GM19455 (cell line): ENCODE measurements at regions not wholly inside any gene's neighbourhood (a gene's known extent, or its start where the extent isn't known, plus 50 kb on each side); places are given as distances from the start of the nearest gene placed in this dataset.
A peak's percentile ranks its signal among the peaks of the same experiment; 100 is the strongest.
"Not testable (repeated sequence)": the region's sequence is repeated elsewhere in the genome, so short reads cannot be mapped to it uniquely, and the experiment has no call there.

Experiments used
- ATAC-seq: cut with Tn5 transposase; IDR thresholded peaks from one replicate; pipeline ENCODE4 v1.9.1; 2021; ENCODE audit not compliant: unreplicated experiment

- ATAC-seq, result not testable (repeated sequence)
Observed at GRCh38 chr1:83481284-83481683, 517.6 kb downstream of the TTLL7 start.

DNA sequence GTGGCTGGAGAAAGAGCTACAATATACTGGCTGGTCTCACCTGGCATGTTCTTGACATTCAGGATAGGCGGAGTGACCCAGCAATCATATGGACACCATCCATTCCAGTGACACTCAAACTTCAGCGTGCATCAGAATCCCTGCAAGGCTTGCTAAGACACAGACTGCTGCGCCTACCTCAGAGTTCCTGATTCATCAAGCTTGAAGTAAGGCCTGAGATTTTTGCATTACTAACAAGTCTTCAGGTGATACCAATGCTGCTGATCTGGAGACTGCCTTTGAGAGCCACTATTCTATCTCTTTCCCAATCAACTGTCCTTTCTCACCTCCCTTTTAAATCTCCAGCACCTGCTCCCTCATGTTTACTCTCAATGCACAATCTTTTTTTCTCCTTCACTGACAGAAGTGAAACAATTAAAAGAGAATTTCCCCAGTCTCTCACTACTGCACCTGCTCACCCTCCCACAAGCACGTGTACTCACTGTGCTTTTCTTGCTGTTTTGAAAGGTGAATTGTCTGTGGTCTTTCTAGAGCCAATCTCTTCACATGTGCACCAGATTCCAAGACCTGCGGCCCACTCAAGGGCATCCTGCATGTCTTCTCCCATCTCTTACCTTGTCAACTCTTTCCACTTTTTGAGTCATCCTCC is 519.2 kb downstream of the TTLL7 start:
- not testable (repeated sequence) for ATAC-seq

GRCh38 chr1:83478127-83478526 is 520.8 kb downstream of the TTLL7 start:
- not testable (repeated sequence) for ATAC-seq

DNA sequence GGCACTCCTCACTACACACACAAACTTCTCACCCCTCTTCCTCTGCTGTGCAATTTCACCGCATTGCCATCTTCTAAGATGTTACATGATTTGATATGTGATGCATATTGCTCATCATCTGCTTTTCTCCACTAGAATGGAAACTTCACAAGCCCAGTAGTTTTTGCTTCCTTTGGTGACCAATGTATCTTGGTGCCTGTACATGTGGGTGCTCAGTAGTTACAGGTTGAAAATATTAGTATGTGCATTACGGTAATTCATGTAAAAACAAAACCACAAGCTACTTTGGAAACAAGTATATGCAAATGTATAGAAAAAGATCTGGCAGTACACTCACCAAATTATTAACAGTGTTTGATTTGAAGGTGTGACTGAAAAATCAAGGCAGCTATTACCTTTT is 522.4 kb downstream of the TTLL7 start:
- not testable (repeated sequence) for ATAC-seq

DNA sequence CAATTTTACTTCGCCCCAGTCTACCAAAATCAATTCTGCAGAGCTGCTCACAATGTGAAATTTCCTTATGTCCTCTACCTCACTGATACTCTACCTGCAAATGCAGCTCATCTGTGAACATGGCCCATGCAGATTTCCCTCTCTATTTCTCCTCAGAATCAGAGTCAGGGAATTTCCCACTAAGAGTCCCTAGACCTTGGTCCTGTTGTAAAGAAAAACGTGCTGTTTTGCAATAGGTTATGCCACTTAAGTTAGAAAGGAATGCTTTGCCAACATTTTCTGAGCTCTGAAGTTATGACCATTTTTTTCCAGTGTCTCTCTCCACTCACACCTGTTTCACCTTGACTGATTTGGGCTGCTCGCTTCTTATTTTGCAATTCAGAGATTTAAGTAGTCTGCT is 524.0 kb downstream of the TTLL7 start:
- not testable (repeated sequence) for ATAC-seq

DNA sequence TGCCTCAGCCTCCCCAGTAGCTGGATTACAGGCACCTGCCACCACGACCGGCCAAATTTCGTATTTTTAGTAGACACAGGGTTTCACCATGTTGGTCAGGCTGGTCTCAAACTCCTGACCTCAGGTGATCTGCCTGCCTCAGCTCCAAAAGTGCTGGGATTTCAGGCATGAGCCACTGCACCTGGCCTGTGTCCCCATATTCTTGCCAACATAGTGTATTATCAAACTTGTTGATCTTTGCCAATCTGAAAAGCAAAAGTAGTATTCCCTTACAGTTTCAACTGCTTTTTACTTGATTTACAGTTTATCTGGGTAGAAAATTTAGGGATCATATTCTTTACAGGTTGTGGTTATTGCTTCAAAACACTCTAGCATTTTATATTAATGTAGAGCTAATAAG is 524.9 kb downstream of the TTLL7 start:
- ATAC-seq, result not testable (repeated sequence)

- ATAC-seq, result not testable (repeated sequence)
Observed at GRCh38 chr1:83472066-83472465, 526.9 kb downstream of the TTLL7 start.

DNA sequence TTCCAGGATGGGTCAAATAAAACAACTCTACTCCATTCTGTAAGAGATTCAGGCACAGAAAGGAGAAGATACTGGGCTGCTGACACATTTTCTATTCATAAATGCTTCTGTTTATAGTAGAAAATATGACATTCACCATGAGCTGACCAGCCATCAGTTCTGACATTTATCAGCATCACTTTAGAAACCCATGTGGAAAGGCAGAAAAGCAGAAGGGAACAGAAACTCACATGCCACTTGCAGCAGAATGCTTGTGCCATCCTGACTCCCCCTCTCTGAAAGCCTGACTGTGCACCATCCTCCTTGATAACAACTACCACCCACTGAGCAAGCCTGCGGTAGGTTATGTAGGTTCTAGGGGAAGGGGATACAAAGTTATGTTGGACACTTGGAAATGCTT is 527.7 kb downstream of the TTLL7 start:
- ATAC-seq, result not testable (repeated sequence)

DNA sequence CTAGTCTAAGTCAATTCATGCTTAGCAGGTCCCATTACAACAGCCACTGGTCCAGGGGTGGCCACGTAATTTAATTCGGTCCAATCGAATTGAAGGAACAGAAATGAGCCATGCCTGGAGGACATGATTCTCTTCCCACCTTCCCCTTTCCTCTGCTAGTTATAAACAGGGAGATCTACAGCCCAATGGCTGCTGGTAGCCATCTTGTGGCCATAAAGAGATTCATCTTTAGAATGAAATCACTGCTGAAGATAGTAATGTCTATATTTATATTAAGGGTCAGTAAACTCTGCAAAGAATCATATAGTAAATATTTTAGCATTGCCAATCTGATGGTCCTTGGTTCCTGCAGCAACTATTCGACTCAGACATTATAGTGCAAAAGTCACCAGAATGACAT is 530.6 kb downstream of the TTLL7 start:
- ATAC-seq, result not testable (repeated sequence)

DNA sequence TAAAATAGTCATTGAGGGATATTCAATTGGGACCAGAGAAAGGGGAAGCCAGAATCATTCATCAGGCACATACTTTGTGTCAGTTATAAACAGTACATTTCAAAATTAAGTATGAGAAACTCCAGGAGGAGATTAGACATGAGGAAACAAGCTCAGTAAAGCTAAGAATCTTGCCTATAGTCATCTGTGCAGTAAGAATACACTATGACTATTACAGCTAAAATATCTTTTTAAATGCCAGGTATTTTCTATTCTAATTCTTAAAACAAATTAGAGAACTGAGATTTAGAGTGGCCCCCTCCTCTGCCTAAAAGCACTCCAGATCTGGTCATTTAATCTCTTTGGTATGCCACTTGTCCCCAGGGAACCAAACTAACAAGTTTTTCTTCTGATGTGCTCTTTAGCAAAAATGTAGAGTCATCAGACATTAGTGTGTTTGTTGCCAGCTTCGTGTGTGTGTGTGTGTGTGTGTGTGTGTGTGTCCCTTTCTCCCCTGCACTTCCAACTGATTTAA is 541.1 kb downstream of the TTLL7 start:
- ATAC-seq, result not testable (repeated sequence)

GRCh38 chr1:83457281-83457680 is 541.7 kb downstream of the TTLL7 start:
- ATAC-seq, result not testable (repeated sequence)

DNA sequence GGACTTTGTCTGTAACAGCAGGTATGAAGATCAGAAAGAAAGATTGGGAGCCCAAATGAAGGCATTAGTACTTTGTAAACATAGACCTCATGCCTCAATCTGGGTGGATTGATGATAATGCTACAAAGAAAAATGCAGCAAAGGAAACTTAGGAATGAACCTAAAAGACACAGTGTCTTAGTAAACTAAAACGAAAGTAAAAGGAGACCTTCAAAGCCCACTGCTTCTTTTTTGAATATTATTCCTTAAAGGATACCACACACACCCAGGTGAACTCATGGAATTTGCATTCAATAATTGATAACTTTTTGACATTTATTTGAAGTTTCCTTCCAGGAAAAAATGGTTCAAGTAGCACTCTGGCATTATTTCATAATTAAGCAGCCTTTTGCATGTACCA is 543.2 kb downstream of the TTLL7 start:
- peak; percentile 54 for ATAC-seq

- not testable (repeated sequence) for ATAC-seq
Observed at GRCh38 chr1:83445873-83446272, 553.1 kb downstream of the TTLL7 start.

DNA sequence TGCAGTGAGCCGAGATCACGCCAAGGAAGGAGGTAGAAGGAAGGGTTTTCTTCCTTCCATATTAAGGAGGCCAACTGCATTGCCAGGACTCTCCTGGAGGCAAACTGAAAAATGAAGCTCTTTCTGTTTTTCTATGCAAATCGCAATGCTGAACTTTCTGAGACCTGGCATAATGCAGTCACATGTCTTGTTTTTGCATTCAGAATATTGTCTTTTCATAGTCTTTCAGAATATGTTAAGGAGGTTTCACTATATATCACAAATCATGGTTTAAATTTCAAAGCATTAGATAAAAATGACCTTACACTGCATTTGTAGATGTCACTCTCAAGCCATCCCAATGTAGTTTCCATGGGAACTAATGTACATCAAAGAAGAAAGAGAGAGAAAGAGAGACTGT is 556.5 kb downstream of the TTLL7 start:
- not testable (repeated sequence) for ATAC-seq

DNA sequence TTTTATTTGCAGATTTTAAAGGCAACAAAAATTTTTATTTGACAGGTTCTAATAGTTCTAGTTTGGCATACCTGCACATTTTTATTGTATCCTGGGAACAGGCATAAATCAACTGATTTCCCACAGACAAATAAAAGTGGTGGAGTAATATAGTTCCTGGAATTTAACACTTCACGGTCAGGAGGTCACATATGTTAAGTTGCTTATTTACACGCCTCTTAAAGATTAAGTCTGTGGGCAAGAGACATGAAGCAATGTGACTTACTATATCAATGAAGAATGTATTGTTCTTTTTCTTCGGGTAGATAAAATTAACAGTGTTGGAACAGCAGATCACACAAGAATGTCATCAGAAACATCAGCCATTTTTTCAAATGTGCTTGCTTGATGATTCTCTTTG is 558.3 kb downstream of the TTLL7 start:
- not testable (repeated sequence) for ATAC-seq

DNA sequence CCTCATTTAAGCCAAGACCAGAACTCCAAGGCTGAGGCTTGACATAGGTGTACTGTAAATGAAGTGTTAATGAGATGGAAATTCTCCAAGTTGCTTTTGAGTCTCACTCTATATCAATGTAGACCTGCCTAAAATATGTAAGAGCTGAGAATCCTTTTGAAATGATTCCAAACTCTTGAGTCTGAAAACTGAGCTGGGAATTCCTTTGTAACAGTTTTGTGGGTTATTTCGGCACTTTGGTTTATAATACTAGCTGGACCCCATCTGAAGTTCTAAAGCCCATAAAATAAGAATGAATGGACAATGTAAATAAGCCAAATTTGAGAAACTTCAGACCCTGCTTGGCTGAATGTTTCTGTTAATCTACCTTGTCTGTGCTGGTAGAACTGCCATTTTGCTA is 558.9 kb downstream of the TTLL7 start:
- ATAC-seq, result not testable (repeated sequence)

DNA sequence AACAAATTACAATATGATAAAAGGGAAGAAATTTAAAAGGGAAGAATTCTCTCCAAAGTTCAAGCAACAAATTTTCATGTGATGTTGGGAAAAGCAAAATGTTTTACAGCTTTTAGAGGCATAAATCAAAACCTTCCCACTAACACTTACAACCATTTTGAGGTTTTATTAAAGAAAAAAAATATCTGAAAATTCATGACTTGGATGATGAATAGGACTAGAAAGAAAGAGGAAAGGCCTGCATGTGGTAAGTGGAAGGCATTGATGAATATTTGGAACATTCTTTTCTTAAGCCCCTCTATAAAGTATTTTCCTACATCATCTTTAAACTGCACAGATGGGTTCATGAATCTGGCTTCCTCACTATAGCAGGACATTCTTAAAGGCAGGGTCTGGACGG is 560.6 kb downstream of the TTLL7 start:
- not testable (repeated sequence) for ATAC-seq

DNA sequence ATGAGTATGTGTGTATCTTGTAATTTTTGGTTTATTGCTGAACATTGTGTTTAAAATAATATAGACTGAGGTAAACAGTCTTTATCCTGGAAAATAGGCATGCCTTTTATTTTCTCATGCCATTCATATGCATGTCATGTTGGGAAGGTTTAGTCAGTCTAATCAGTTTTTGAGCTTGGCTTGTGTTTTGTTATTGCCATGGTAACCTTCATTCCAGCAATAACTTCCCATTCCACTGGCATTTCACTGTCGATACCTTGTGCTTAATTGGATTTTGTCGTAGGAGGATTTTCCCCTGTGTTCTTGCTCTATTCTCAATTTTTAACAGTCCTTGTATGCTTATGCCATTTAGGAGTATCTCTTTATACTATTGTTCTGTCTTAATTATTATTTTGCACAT is 563.6 kb downstream of the TTLL7 start:
- not testable (repeated sequence) for ATAC-seq

- ATAC-seq, result not testable (repeated sequence)
Observed at GRCh38 chr1:83427566-83427965, 571.4 kb downstream of the TTLL7 start.

GRCh38 chr1:83423382-83423781 is 575.5 kb downstream of the TTLL7 start:
- ATAC-seq, result not testable (repeated sequence)

DNA sequence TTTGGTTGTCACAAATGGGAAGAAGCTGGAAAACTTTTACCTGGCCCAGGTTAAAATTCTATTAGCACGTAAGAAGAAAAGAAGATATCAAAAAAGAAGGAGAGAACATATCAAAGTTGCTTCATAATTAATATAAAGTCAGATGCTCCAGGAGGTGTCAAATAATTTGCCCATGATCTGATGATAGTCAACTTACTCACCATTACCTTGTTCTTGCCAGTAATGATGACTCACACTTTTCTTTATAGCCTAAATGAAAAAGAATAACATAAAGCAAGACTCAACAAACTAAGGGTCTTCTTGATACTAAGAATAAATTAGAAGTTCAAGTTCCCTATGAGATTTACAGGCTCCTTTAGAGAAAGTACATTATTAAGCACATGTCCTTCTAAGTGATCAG is 580.4 kb downstream of the TTLL7 start:
- ATAC-seq, result no peak

DNA sequence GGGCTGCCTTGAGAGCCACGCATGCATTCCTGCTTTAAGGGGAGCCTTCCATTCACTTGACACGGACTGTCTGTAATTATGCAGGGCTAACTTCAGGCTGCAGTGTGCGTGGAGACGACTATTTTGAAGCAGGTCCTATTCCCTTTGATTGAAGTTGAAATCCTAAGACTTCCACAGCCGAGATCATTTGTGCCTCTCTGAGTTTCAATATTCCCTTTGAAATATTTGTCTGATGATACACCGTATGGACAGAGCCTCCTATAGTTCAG is 585.2 kb downstream of the TTLL7 start:
- ATAC-seq, result not testable (repeated sequence)

GRCh38 chr1:83410746-83411413 is 588.1 kb downstream of the TTLL7 start:
- ATAC-seq, result not testable (repeated sequence)
